ENCODE measurements at regions not wholly inside any gene's neighbourhood (a gene's known extent, or its start where the extent isn't known, plus 50 kb on each side); places are given as distances from the start of the nearest gene placed in this dataset.

- TF ChIP-seq EZH2 (IDR thresholded peaks at IDR 0.05; ENCODE audit: low read length), result no peak
- TF ChIP-seq CTCF (optimal IDR thresholded peaks at IDR 0.05 in 1 of 3, IDR thresholded peaks at IDR 0.05 in 1 of 3, conservative IDR thresholded peaks at IDR 0.05 in 1 of 3; ENCODE audit: extremely low read depth in 1 of 3, insufficient read depth in 2 of 3, low read length in 3 of 3), result no peak
Measured at GRCh38 chr13:61144834-61145593, 270.6 kb downstream of the PCDH20 start.
